HG03432 (cell line): ENCODE measurements at regions not wholly inside any gene's neighbourhood (a gene's known extent, or its start where the extent isn't known, plus 50 kb on each side); places are given as distances from the start of the nearest gene placed in this dataset.
"Not testable (repeated sequence)": the region's sequence is repeated elsewhere in the genome, so short reads cannot be mapped to it uniquely, and the experiment has no call there.

ENCODE experiments used
- ATAC-seq: cut with Tn5 transposase; IDR thresholded peaks from one replicate; pipeline ENCODE4 v1.9.1; 2021; ENCODE audit warnings: mild to moderate bottlenecking, moderate library complexity; ENCODE audit not compliant: unreplicated experiment

- ATAC-seq = no peak
Observed at GRCh38 chr3:147160984-147161383, 245.4 kb downstream of the ZIC4 start.

- no peak for ATAC-seq
Observed at GRCh38 chr3:147159141-147159540, 247.2 kb downstream of the ZIC4 start.

GRCh38 chr3:147157631-147158030 is 248.7 kb downstream of the ZIC4 start:
- no peak for ATAC-seq

GRCh38 chr3:147154988-147155387 is 251.4 kb downstream of the ZIC4 start:
- not testable (repeated sequence) for ATAC-seq

GRCh38 chr3:147153830-147154539 is 252.4 kb downstream of the ZIC4 start:
- ATAC-seq = no peak

- ATAC-seq = no peak
Observed at GRCh38 chr3:147152476-147152875, 253.9 kb downstream of the ZIC4 start.

GRCh38 chr3:147141516-147142288 is 264.6 kb downstream of the ZIC4 start:
- ATAC-seq = no peak

GRCh38 chr3:147139341-147139740 is 267.0 kb downstream of the ZIC4 start:
- no peak for ATAC-seq

- ATAC-seq = no peak
Observed at GRCh38 chr3:147132168-147132567, 274.2 kb downstream of the ZIC4 start.

GRCh38 chr3:147130461-147130860 is 275.9 kb downstream of the ZIC4 start:
- ATAC-seq = no peak

GRCh38 chr3:147129665-147130064 is 276.7 kb downstream of the ZIC4 start:
- no peak for ATAC-seq

GRCh38 chr3:147122350-147122749 is 284.0 kb downstream of the ZIC4 start:
- no peak for ATAC-seq

GRCh38 chr3:147119989-147120388 is 286.4 kb downstream of the ZIC4 start:
- no peak for ATAC-seq

- ATAC-seq = no peak
Observed at GRCh38 chr3:147119346-147119745, 287.0 kb downstream of the ZIC4 start.

- no peak for ATAC-seq
Observed at GRCh38 chr3:147118611-147119010, 287.7 kb downstream of the ZIC4 start.

GRCh38 chr3:147117631-147118030 is 288.7 kb downstream of the ZIC4 start:
- ATAC-seq = no peak

GRCh38 chr3:147113293-147114044 is 292.9 kb downstream of the ZIC4 start:
- no peak for ATAC-seq

GRCh38 chr3:147099076-147099475 is 307.3 kb downstream of the ZIC4 start:
- no peak for ATAC-seq

GRCh38 chr3:147090461-147090860 is 315.9 kb downstream of the ZIC4 start:
- no peak for ATAC-seq

- ATAC-seq = no peak
Observed at GRCh38 chr3:147089286-147089685, 317.1 kb downstream of the ZIC4 start.

GRCh38 chr3:147059500-147059899 is 346.8 kb downstream of the ZIC4 start:
- not testable (repeated sequence) for ATAC-seq

- ATAC-seq = no peak
Observed at GRCh38 chr3:147049821-147050220, 356.5 kb downstream of the ZIC4 start.
